ENCODE measurements at regions not wholly inside any gene's neighbourhood (a gene's known extent, or its start where the extent isn't known, plus 50 kb on each side); places are given as distances from the start of the nearest gene placed in this dataset.

GRCh38 chr18:60593249-60593648 lies 220.7 kb upstream of the MC4R start:
- TF ChIP-seq CTCF (IDR thresholded peaks at IDR 0.05; ENCODE audit: low read length) = no peak
- TF ChIP-seq EZH2phosphoT487 (IDR thresholded peaks at IDR 0.05; ENCODE audit: low read length) = no peak
- no peak for TF ChIP-seq EZH2 (optimal IDR thresholded peaks at IDR 0.05; ENCODE audit: low read depth, low read length)
- Histone ChIP-seq H3K9me2 (replicated peaks; ENCODE audit: insufficient read depth, low read length) (no peaks in the 10 kb centered on the region), H3K4me3 (ENCODE audit: low read length) (no peak overlapping the region), H3K27ac (ENCODE audit: low read length) (no peak overlapping the region), H3K4me1 (ENCODE audit: low read length) (no peaks in the 10 kb centered on the region), H2AFZ (ENCODE audit: low read length) (no peak overlapping the region), H3K4me2 (ENCODE audit: low read depth, low read length) (no peak overlapping the region), H3F3A (ENCODE audit: insufficient read depth, low read length) (no peaks in the 10 kb centered on the region), H3K36me3 (replicated peaks; ENCODE audit: insufficient read depth, low read length) (no peaks in the 10 kb centered on the region), H3K27me3 (replicated peaks; ENCODE audit: insufficient read depth, low read length) (no peaks in the 10 kb centered on the region), H3K9me3 (replicated peaks; ENCODE audit: insufficient read depth, low read length) (no peaks in the 10 kb centered on the region), H3K9ac (ENCODE audit: low read length) (no peak overlapping the region), H4K20me1 (ENCODE audit: insufficient read depth, low read length) (no peaks in the 10 kb centered on the region), H3K79me2 (ENCODE audit: low read length) (no peaks in the 10 kb centered on the region)
- no peak for DNase-seq

- Histone ChIP-seq H3K27ac (ENCODE audit: low read length) (no peak overlapping the region), H3F3A (ENCODE audit: insufficient read depth, low read length) (peaks cover 6% of the 10 kb centered on the region; the same call in 1 of the 2 replicates), H3K4me1 (ENCODE audit: low read length) (peaks cover 9% of the 10 kb centered on the region), H3K9me3 (replicated peaks; ENCODE audit: insufficient read depth, low read length) (no peaks in the 10 kb centered on the region), H3K27me3 (replicated peaks; ENCODE audit: insufficient read depth, low read length) (no peaks in the 10 kb centered on the region; the same call in 1 of the 2 replicates), H3K9ac (ENCODE audit: low read length) (no peak overlapping the region), H4K20me1 (ENCODE audit: insufficient read depth, low read length) (no peaks in the 10 kb centered on the region), H3K79me2 (ENCODE audit: low read length) (no peaks in the 10 kb centered on the region), H3K4me3 (ENCODE audit: low read length) (no peak overlapping the region), H3K36me3 (replicated peaks; ENCODE audit: insufficient read depth, low read length) (no peaks in the 10 kb centered on the region), H3K9me2 (replicated peaks; ENCODE audit: insufficient read depth, low read length) (no peaks in the 10 kb centered on the region), H3K4me2 (ENCODE audit: low read depth, low read length) (no peak overlapping the region), H2AFZ (ENCODE audit: low read length) (no peak overlapping the region)
- TF ChIP-seq CTCF (IDR thresholded peaks at IDR 0.05; ENCODE audit: low read length) (no peak), EZH2phosphoT487 (IDR thresholded peaks at IDR 0.05; ENCODE audit: low read length) (no peak), EZH2 (optimal IDR thresholded peaks at IDR 0.05; ENCODE audit: low read depth, low read length) (no peak)
- DNase-seq = no peak
Measured at GRCh38 chr18:60596928-60597327, 224.4 kb upstream of the MC4R start.

GRCh38 chr18:60599267-60599666 lies 226.7 kb upstream of the MC4R start:
- H3K79me2 ChIP-seq (ENCODE audit: low read length) = no peaks in the 10 kb centered on the region
- no peak overlapping the region for H2AFZ ChIP-seq (ENCODE audit: low read length)
- peak; percentile 9 for DNase-seq
- no peak overlapping the region for H3K27ac ChIP-seq (ENCODE audit: low read length)
- H3K4me1 ChIP-seq (ENCODE audit: low read length) = peaks cover 9% of the 10 kb centered on the region
- H3K4me2 ChIP-seq (ENCODE audit: low read depth, low read length) = peak overlapping the region; percentile 34
- TF ChIP-seq EZH2phosphoT487 (IDR thresholded peaks at IDR 0.05; ENCODE audit: low read length) (no peak), CTCF (IDR thresholded peaks at IDR 0.05; ENCODE audit: low read length) (no peak), EZH2 (optimal IDR thresholded peaks at IDR 0.05; ENCODE audit: low read depth, low read length) (no peak)
- H3F3A ChIP-seq (ENCODE audit: insufficient read depth, low read length) = peaks cover 6% of the 10 kb centered on the region; the same call in 1 of the 2 replicates
- no peak overlapping the region for H3K4me3 ChIP-seq (ENCODE audit: low read length)
- H3K9ac ChIP-seq (ENCODE audit: low read length) = no peak overlapping the region
- no peaks in the 10 kb centered on the region for H3K36me3 ChIP-seq (replicated peaks; ENCODE audit: insufficient read depth, low read length)
- H3K27me3 ChIP-seq (replicated peaks; ENCODE audit: insufficient read depth, low read length) = no peaks in the 10 kb centered on the region; the same call in 1 of the 2 replicates
- H3K9me2 ChIP-seq (replicated peaks; ENCODE audit: insufficient read depth, low read length) = no peaks in the 10 kb centered on the region
- no peaks in the 10 kb centered on the region for H4K20me1 ChIP-seq (ENCODE audit: insufficient read depth, low read length)
- no peaks in the 10 kb centered on the region for H3K9me3 ChIP-seq (replicated peaks; ENCODE audit: insufficient read depth, low read length)
